ENCODE measurements at regions not wholly inside any gene's neighbourhood (a gene's known extent, or its start where the extent isn't known, plus 50 kb on each side); places are given as distances from the start of the nearest gene placed in this dataset.

- no peak for TF ChIP-seq CHD2 (IDR thresholded peaks at IDR 0.05; ENCODE audit: low read length)
Measured at GRCh38 chr18:67997496-67997895, 481.0 kb upstream of the DSEL start (continued).

- H3K36me3 ChIP-seq (ENCODE audit: control insufficient read depth in 2 of 4, insufficient read depth in 4 of 4, low read length in 3 of 4), result no peaks in the 10 kb centered on the region
- POLR2A ChIA-PET (ENCODE audit: partially characterized antibody), result no interaction called here
- 92% methylated on average over 3 of the region's 3 CpGs; no CpG with 5 or more reads in 1 of the 2 experiments for WGBS, 2 experiments (ENCODE audit: extremely low coverage in 1 of 2, insufficient coverage in 1 of 2, insufficient read length in 1 of 2, insufficient replicate concordance in 2 of 2, low coverage in 1 of 2, low lambda C conversion rate in 2 of 2, missing lambda C conversion rate in 1 of 2)
- no peak overlapping the region for H4K8ac ChIP-seq (ENCODE audit: extremely low read depth, insufficient read depth, low read length)
- no peak overlapping the region for H2AK5ac ChIP-seq (ENCODE audit: low read depth, low read length)
- H3K27me3 ChIP-seq (replicated peaks in 1 of 4; ENCODE audit: control insufficient read depth in 3 of 4, extremely low read depth in 1 of 4, insufficient read depth in 3 of 4, low read length in 3 of 4), result no peaks in the 10 kb centered on the region
- H3K14ac ChIP-seq (ENCODE audit: insufficient read length), result no peak overlapping the region
- no peak overlapping the region for H2BK120ac ChIP-seq (replicated peaks; ENCODE audit: low read depth, low read length)
- H2BK20ac ChIP-seq (ENCODE audit: low read length), result no peak overlapping the region
- H3K4me1 ChIP-seq (replicated peaks in 1 of 4; ENCODE audit: control insufficient read depth in 3 of 4, insufficient read depth in 4 of 4, low read length in 3 of 4), result no peaks in the 10 kb centered on the region
- H3K79me1 ChIP-seq (ENCODE audit: low read depth, low read length), result no peaks in the 10 kb centered on the region
- H2AFZ ChIP-seq (ENCODE audit: low read length), result no peak overlapping the region
- no peak overlapping the region for H4K91ac ChIP-seq (replicated peaks; ENCODE audit: insufficient read length, low read length)
- no peak overlapping the region for H2BK12ac ChIP-seq (ENCODE audit: low read depth, low read length)
- no peaks in the 10 kb centered on the region for H3K9me3 ChIP-seq (ENCODE audit: insufficient read depth in 2 of 2, low read depth in 1 of 2, low read length in 1 of 2)
- H4K5ac ChIP-seq (ENCODE audit: insufficient read length, low read depth, low read length), result no peak overlapping the region
- no peaks in the 10 kb centered on the region for H4K20me1 ChIP-seq (replicated peaks in 1 of 2; ENCODE audit: control insufficient read depth in 1 of 2, insufficient read depth in 2 of 2, low read length in 2 of 2)
- H3K18ac ChIP-seq (ENCODE audit: extremely low read depth, low read length), result no peak overlapping the region
- H2BK15ac ChIP-seq (ENCODE audit: low read length), result no peak overlapping the region
- H3K79me2 ChIP-seq (ENCODE audit: control insufficient read depth in 1 of 2, insufficient read depth in 2 of 2, low read length in 2 of 2), result no peaks in the 10 kb centered on the region
- H3K4me3 ChIP-seq (ENCODE audit: extremely low read depth in 1 of 4, insufficient read depth in 2 of 4, low read depth in 3 of 4, low read length in 4 of 4), result no peak overlapping the region
- no peak overlapping the region for H3K27ac ChIP-seq (ENCODE audit: low read depth, low read length)
- no peak overlapping the region for H3K4me2 ChIP-seq (ENCODE audit: insufficient read depth in 1 of 2, low read depth in 2 of 2, low read length in 2 of 2)
- H3K23me2 ChIP-seq (ENCODE audit: low read depth, low read length), result no peaks in the 10 kb centered on the region
- H3K9ac ChIP-seq (replicated peaks in 1 of 4; ENCODE audit: extremely low read depth in 1 of 4, low read depth in 3 of 4, low read length in 3 of 4), result no peak overlapping the region
- no peak overlapping the region for H3K4ac ChIP-seq (replicated peaks; ENCODE audit: insufficient read length, low read depth, low read length)
- FAIRE-seq, result no peak
- H3K56ac ChIP-seq (replicated peaks; ENCODE audit: insufficient read length, low read depth, low read length), result no peak overlapping the region
- CTCF ChIA-PET (ENCODE audit: partially characterized antibody), result interaction anchor here (0.7 kb wide), 1 partner anchor 11 kb away, joined by 3 read pairs; no protein-coding TSS in a partner anchor
- no peak overlapping the region for H3K23ac ChIP-seq (ENCODE audit: insufficient read length)
- no peak for DNase-seq (ENCODE audit: low read depth in 1 of 2, low spot score in 2 of 2)
- no peak overlapping the region for H2BK5ac ChIP-seq (ENCODE audit: low read depth, low read length)
- TF ChIP-seq EP300 (IDR thresholded peaks at IDR 0.05; ENCODE audit: borderline replicate concordance in 1 of 2, low read depth in 2 of 2, low read length in 2 of 2), result no peak
Measured at GRCh38 chr18:67995769-67996168, 479.2 kb upstream of the DSEL start.
